AG04449 (cell line): ENCODE measurements at regions not wholly inside any gene's neighbourhood (a gene's known extent, or its start where the extent isn't known, plus 50 kb on each side); places are given as distances from the start of the nearest gene placed in this dataset.

Experiments
- CTCF ChIA-PET: fragments of 350-600 bp; formaldehyde crosslinking; extraction: SDS; loops from one replicate; lab custom pipeline; 2021; ENCODE audit warnings: antibody characterized with exemption; lab: Yijun Ruan, JAX
- POLR2A ChIA-PET: fragments of 400-600, 350-600 bp; formaldehyde crosslinking; extraction: SDS; loops from one replicate; lab custom pipeline; 2020; ENCODE audit warnings: antibody characterized with exemption, inconsistent platforms; lab: Yijun Ruan, JAX
- DNase-seq: peaks from one replicate; pipeline ENCODE4 v3.0.0-alpha.2; 2010; ENCODE audit warnings: low read depth, low spot score
- H3K4me3 ChIP-seq: 2 replicates; pipeline ENCODE4 v1.5.1; 2011; ENCODE audit warnings: low read depth, mild to moderate bottlenecking, control low read depth, low read length
- TF ChIP-seq, protein P1 (sequence below): IDR thresholded peaks from one replicate; pipeline ENCODE4 v1.5.1; 2011; ENCODE audit warnings: mild to moderate bottlenecking, moderate library complexity, low read length, control low read depth, inconsistent platforms; ENCODE audit not compliant: insufficient read depth; ENCODE audit errors: missing control alignments

DNA sequence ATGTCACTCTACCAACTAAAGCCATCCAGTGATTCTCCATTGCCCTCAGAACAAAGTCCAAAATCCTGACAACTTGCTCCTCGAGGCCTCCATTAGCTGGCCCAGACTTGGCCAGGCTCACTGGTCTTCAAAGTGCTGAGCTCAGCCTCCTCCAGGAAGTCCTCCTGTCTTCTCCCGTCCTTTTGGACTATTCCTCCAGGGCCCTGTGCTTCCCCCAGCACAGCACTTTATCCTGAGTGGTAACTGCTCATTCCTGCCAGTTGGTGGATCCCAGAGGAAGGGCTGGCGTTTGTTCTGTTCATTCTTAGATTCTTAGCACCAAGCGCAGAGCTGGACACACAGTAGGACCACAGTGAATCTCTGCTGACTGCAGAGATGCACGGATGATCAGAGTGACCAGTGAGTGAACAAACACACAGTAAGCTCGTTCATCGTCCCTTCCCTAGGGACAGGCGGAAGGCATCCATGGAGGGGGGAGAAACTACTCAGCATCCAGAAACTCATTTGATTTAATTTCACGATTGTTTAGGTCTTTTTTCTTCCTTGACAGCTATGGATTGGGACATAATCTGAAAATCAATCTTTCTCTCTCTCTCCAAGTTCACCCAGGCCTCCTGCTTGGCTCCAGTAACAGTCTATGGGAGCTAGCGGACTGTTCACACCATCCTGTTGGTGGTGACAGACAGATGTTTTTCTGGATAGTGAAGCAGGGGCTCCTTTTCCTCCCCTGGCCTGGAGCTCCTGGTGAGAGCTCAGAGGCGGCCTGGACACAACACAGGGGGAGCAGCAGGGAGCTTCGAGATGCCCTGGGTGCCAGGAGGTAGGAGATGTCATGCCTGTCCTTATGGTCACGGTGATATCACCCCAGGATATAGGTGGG, 180.2 kb downstream of the PTPRU start:
- ChIA-PET CTCF (interaction anchor here (1.0 to 1.2 kb wide), 2 partner anchors 20 to 172 kb away, joined by 4 read pairs; no protein-coding TSS in a partner anchor), POLR2A (no interaction called here)
- TF ChIP-seq, protein P1, sequence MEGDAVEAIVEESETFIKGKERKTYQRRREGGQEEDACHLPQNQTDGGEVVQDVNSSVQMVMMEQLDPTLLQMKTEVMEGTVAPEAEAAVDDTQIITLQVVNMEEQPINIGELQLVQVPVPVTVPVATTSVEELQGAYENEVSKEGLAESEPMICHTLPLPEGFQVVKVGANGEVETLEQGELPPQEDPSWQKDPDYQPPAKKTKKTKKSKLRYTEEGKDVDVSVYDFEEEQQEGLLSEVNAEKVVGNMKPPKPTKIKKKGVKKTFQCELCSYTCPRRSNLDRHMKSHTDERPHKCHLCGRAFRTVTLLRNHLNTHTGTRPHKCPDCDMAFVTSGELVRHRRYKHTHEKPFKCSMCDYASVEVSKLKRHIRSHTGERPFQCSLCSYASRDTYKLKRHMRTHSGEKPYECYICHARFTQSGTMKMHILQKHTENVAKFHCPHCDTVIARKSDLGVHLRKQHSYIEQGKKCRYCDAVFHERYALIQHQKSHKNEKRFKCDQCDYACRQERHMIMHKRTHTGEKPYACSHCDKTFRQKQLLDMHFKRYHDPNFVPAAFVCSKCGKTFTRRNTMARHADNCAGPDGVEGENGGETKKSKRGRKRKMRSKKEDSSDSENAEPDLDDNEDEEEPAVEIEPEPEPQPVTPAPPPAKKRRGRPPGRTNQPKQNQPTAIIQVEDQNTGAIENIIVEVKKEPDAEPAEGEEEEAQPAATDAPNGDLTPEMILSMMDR: peak; percentile 8
- no peak for DNase-seq
- H3K4me3 ChIP-seq: no peak overlapping the region

- POLR2A ChIA-PET: no interaction called here
- no peak for DNase-seq
- CTCF ChIA-PET: interaction anchor here (1.0 to 1.2 kb wide), 2 partner anchors 19 to 171 kb away, joined by 4 read pairs; no protein-coding TSS in a partner anchor
- H3K4me3 ChIP-seq: no peak overlapping the region
- TF ChIP-seq, protein P1: no peak
These were observed 179.5 kb downstream of the PTPRU start for GRCh38 chr1:29415861-29416260.

DNA sequence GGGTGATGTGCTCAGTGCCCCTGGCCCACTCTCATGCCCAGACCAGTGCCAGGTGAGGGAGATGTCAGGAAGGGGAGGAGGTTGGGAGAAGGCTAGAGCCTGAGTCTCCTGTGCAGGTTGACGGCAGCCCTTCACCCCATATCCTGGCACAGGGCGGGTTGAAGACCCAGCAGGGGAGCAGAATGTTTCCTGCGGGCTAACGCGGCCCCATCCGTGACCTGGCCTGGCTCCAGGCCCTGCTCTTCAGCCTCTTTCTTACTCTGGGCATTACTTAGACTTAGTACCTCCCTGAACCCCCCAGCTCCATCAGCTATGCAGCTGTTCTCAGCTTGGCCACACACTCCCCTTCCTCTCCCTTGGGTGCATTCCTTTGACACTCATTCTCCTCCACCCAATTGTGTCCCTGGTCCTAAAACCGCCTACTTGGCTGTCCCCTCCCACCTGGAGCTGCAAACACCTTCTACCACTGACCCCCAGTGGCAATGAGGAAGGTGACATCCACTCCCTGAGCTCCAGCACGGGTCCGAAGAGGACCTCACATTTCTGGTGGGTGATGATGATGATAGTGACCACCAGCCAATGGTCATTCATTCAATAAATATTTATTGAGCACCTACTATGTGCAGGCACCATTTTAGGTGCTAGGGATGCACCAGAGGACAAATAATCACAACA, 179.0 kb downstream of the PTPRU start:
- TF ChIP-seq, protein P1: peak; percentile 7
- DNase-seq: no peak
- CTCF ChIA-PET: interaction anchor here (1.2 kb wide), 1 partner anchor 171 kb away, joined by 4 read pairs; no protein-coding TSS in a partner anchor
- H3K4me3 ChIP-seq: no peak overlapping the region
- POLR2A ChIA-PET: no interaction called here

- POLR2A ChIA-PET: no interaction called here
- no peak for DNase-seq
- CTCF ChIA-PET: no interaction called here
- TF ChIP-seq, protein P1: no peak
- no peak overlapping the region for H3K4me3 ChIP-seq
These were observed 177.8 kb downstream of the PTPRU start for GRCh38 chr1:29414086-29414485.

DNA sequence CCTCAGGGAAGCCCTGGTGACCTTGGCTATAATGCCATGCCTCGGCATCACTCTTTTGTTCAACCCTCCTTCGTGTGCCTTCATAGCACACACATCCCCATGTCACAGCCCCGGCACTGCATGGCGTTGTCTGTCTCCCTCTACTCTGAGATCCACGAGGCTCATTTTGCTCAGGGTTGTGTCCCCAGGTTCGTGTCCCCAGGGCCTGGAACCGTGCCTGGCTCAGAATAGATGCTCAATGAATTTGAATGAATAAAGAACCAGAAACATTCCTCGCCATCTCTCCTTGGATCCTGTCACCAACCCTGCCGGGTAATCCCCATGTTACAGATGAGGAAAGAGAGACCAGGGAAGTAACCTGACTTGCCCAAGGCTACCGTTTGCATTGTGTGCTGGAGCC, 177.3 kb downstream of the PTPRU start:
- ChIA-PET POLR2A (no interaction called here), CTCF (no interaction called here)
- DNase-seq: no peak
- H3K4me3 ChIP-seq: no peak overlapping the region
- TF ChIP-seq, protein P1: no peak

DNA sequence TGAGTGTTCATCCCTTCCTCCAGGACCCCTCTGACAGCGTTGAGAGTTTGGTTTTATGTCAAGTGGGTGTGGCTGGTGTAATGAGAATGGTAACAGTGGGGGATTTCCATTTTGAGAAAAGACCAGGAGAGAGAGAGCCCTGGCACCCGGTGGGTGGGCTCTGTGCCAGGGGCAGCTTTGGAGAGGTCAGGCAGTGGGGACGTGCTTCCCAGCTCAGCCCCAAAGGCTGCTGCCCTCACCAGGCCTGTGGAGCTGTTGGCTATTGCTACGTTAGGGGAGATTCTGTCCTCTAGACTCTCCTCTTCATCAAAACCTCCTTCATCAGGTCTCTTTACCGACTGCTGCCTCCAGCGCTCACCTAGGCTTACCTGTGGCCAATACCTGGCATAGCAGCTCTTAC, 176.3 kb downstream of the PTPRU start:
- DNase-seq: no peak
- TF ChIP-seq, protein P1: no peak
- no peak overlapping the region for H3K4me3 ChIP-seq
- ChIA-PET CTCF (interaction anchor here (0.7 kb wide), 1 partner anchor 1289 kb away, joined by 3 read pairs; no protein-coding TSS in a partner anchor), POLR2A (no interaction called here)
